MM.1S (cell line): ENCODE measurements at regions not wholly inside any gene's neighbourhood (a gene's known extent, or its start where the extent isn't known, plus 50 kb on each side); places are given as distances from the start of the nearest gene placed in this dataset.

ENCODE experiments used
- DNase-seq: peaks from one replicate; pipeline ENCODE4 v3.0.0-alpha.2; 2015
- H2AFZ ChIP-seq: fragments of 300-600 bp; sonication (generic); 2 replicates; pipeline ENCODE4 v1.6.0; 2016; ENCODE audit warnings: antibody characterized with exemption, low read length
- H3F3A ChIP-seq: fragments of 300-600 bp; sonication (generic); 2 replicates; pipeline ENCODE4 v1.6.1; 2016; ENCODE audit warnings: mild to moderate bottlenecking, antibody characterized with exemption, low read length, moderate library complexity, mixed read lengths; ENCODE audit not compliant: insufficient read depth
- H3K27ac ChIP-seq: fragments of 300-600 bp; sonication (generic); 2 replicates; pipeline ENCODE4 v1.5.1; 2016; ENCODE audit warnings: mild to moderate bottlenecking, low read length
- H3K27me3 ChIP-seq: fragments of 300-600 bp; sonication (generic); replicated peaks from 2 replicates; pipeline ENCODE4 v1.6.0; 2016; ENCODE audit warnings: low read length; ENCODE audit not compliant: insufficient read depth
- H3K36me3 ChIP-seq: fragments of 300-600 bp; sonication (generic); replicated peaks from 2 replicates; pipeline ENCODE4 v1.6.1; 2016; ENCODE audit warnings: mild to moderate bottlenecking, low read length, mixed read lengths; ENCODE audit not compliant: insufficient read depth
- H3K4me1 ChIP-seq: fragments of 300-600 bp; sonication (generic); 2 replicates; pipeline ENCODE4 v1.6.1; 2016; ENCODE audit warnings: low read length, mixed read lengths
- H3K4me2 ChIP-seq: fragments of 300-600 bp; sonication (generic); 2 replicates; pipeline ENCODE4 v1.6.0; 2016; ENCODE audit warnings: low read depth, low read length
- H3K4me3 ChIP-seq: fragments of 300-600 bp; sonication (generic); 2 replicates; pipeline ENCODE4 v1.5.1; 2016; ENCODE audit warnings: low read length, mixed read lengths
- H3K79me2 ChIP-seq: fragments of 300-600 bp; sonication (generic); 2 replicates; pipeline ENCODE4 v1.6.1; 2016; ENCODE audit warnings: mixed run types, low read length, mixed read lengths
- H3K9ac ChIP-seq: fragments of 300-600 bp; sonication (generic); 2 replicates; pipeline ENCODE4 v1.6.1; 2016; ENCODE audit warnings: low read length, mixed read lengths
- H3K9me2 ChIP-seq: fragments of 300-600 bp; sonication (generic); replicated peaks from 2 replicates; pipeline ENCODE4 v1.6.1; 2016; ENCODE audit warnings: mild to moderate bottlenecking, low read length, mixed read lengths; ENCODE audit not compliant: insufficient read depth
- H3K9me3 ChIP-seq: fragments of 300-600 bp; sonication (generic); replicated peaks from 2 replicates; pipeline ENCODE4 v1.6.1; 2016; ENCODE audit warnings: mild to moderate bottlenecking, low read length, mixed read lengths; ENCODE audit not compliant: insufficient read depth
- H4K20me1 ChIP-seq: fragments of 300-600 bp; sonication (generic); 2 replicates; pipeline ENCODE4 v1.6.1; 2016; ENCODE audit warnings: mild to moderate bottlenecking, low read length, moderate library complexity, mixed read lengths; ENCODE audit not compliant: insufficient read depth
- EZH2 ChIP-seq: fragments of 300-600 bp; sonication (generic); optimal IDR thresholded peaks from 2 replicates; pipeline ENCODE3; 2017; ENCODE audit warnings: low read depth, mild to moderate bottlenecking, antibody characterized with exemption, low read length, mixed read lengths
- EZH2phosphoT487 ChIP-seq: fragments of 300-600 bp; sonication (generic); IDR thresholded peaks from 2 replicates; pipeline ENCODE4 v1.6.1; 2018; ENCODE audit warnings: antibody characterized with exemption, low read length
- TF ChIP-seq, protein P1 (sequence below): fragments of 300-600 bp; sonication (generic); IDR thresholded peaks from 2 replicates; pipeline ENCODE4 v1.5.1; 2016; ENCODE audit warnings: antibody characterized with exemption, low read length, mixed read lengths

DNA sequence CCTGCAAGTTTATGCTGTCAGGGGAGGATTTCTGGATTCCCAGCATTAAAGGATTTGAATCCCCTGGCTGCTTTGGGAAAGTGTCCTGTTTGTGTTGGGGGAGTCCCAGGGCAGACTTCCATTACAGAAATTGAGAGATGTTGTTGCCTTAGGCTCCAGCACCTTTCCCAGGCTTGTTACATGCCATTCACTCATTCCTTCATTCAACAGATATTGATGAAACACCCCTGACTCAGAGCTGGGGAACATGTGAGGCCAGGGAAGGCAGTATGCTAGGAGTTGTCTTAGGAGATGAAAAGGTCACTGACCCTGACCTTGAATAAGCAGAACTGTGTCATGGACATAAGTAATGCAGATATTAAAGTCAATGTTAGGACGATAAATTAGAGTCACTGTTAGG lies 161.7 kb downstream of the NTMT2 start:
- TF ChIP-seq, protein P1, sequence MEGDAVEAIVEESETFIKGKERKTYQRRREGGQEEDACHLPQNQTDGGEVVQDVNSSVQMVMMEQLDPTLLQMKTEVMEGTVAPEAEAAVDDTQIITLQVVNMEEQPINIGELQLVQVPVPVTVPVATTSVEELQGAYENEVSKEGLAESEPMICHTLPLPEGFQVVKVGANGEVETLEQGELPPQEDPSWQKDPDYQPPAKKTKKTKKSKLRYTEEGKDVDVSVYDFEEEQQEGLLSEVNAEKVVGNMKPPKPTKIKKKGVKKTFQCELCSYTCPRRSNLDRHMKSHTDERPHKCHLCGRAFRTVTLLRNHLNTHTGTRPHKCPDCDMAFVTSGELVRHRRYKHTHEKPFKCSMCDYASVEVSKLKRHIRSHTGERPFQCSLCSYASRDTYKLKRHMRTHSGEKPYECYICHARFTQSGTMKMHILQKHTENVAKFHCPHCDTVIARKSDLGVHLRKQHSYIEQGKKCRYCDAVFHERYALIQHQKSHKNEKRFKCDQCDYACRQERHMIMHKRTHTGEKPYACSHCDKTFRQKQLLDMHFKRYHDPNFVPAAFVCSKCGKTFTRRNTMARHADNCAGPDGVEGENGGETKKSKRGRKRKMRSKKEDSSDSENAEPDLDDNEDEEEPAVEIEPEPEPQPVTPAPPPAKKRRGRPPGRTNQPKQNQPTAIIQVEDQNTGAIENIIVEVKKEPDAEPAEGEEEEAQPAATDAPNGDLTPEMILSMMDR: no peak
- TF ChIP-seq EZH2: no peak
- TF ChIP-seq EZH2phosphoT487: no peak
- Histone ChIP-seq H3K79me2 (no peaks in the 10 kb centered on the region), H4K20me1 (no peaks in the 10 kb centered on the region), H3F3A (no peaks in the 10 kb centered on the region), H3K4me3 (no peak overlapping the region), H2AFZ (no peak overlapping the region), H3K27me3 (no peaks in the 10 kb centered on the region), H3K27ac (no peak overlapping the region), H3K4me1 (no peaks in the 10 kb centered on the region), H3K9me3 (no peaks in the 10 kb centered on the region), H3K9ac (no peak overlapping the region), H3K36me3 (no peaks in the 10 kb centered on the region), H3K4me2 (no peak overlapping the region), H3K9me2 (0 out of 2 replicates have a peak, but pooled peaks cover 3% of the 10 kb centered on the region)
- DNase-seq: no peak

DNA sequence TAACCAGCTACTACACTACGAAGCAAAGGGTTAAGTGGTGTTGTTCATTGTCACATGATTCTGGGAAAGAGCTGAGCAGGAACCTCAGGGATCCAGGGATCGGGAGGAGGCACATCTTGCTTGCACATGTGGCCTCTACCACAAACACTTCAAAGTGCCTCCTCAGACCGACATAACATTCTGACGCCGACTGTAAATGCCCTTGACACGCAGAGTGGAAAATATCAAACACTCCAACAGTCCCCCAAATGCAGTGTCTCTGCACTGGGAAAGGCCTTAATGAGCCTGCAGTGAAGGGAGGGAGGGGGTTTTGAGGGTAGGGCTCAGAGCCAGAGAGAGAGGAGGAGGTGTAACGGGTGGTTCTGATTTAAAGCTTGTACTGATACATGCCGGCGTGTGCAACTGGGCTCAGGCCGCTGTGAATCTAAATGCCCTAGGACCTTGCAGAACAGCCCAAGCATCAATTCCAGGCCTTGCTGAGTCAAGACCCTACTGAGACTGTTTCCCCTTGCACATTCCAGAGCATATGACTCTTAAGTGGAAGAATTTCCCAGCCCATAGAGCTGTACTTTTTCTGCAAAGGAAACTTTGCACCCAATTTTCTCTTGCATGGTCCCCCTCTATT lies 163.7 kb downstream of the NTMT2 start:
- H2AFZ ChIP-seq: no peak overlapping the region
- no peak overlapping the region for H3K4me3 ChIP-seq
- H3F3A ChIP-seq: no peaks in the 10 kb centered on the region
- no peaks in the 10 kb centered on the region for H3K9me2 ChIP-seq
- no peak overlapping the region for H3K4me2 ChIP-seq
- no peak for DNase-seq
- H3K27me3 ChIP-seq: no peaks in the 10 kb centered on the region
- no peak overlapping the region for H3K9ac ChIP-seq
- no peaks in the 10 kb centered on the region for H3K79me2 ChIP-seq
- H3K9me3 ChIP-seq: no peaks in the 10 kb centered on the region
- H3K4me1 ChIP-seq: no peaks in the 10 kb centered on the region
- no peak for TF ChIP-seq EZH2phosphoT487
- TF ChIP-seq, protein P1: no peak
- TF ChIP-seq EZH2: no peak
- H4K20me1 ChIP-seq: no peaks in the 10 kb centered on the region
- H3K27ac ChIP-seq: no peak overlapping the region
- H3K36me3 ChIP-seq: no peaks in the 10 kb centered on the region

DNA sequence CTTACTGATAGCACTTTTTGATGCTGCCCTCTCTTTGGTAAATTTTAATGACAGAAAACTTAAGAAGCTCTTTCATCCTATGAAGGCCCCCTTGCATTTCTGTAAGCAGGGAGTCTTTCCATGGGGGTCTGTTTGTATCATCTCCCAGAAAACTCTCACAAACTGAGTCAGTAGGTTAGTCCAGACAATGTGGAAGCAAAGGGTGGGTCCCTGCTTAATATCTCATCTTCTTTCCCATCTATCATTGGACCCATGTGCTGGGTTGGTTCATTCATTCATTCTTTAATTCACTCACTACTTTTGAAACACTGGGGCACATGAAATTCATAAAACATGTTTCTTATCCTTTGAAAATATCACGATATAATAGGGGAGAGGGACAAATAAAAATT lies 164.3 kb downstream of the NTMT2 start:
- no peak overlapping the region for H2AFZ ChIP-seq
- H3K27me3 ChIP-seq: no peaks in the 10 kb centered on the region
- no peaks in the 10 kb centered on the region for H3K79me2 ChIP-seq
- H3K9me2 ChIP-seq: no peaks in the 10 kb centered on the region
- H3F3A ChIP-seq: no peaks in the 10 kb centered on the region
- H4K20me1 ChIP-seq: no peaks in the 10 kb centered on the region
- no peaks in the 10 kb centered on the region for H3K4me1 ChIP-seq
- H3K9me3 ChIP-seq: no peaks in the 10 kb centered on the region
- no peak overlapping the region for H3K4me2 ChIP-seq
- TF ChIP-seq EZH2: no peak
- DNase-seq: no peak
- H3K27ac ChIP-seq: no peak overlapping the region
- no peak overlapping the region for H3K4me3 ChIP-seq
- H3K9ac ChIP-seq: no peak overlapping the region
- no peaks in the 10 kb centered on the region for H3K36me3 ChIP-seq

DNA sequence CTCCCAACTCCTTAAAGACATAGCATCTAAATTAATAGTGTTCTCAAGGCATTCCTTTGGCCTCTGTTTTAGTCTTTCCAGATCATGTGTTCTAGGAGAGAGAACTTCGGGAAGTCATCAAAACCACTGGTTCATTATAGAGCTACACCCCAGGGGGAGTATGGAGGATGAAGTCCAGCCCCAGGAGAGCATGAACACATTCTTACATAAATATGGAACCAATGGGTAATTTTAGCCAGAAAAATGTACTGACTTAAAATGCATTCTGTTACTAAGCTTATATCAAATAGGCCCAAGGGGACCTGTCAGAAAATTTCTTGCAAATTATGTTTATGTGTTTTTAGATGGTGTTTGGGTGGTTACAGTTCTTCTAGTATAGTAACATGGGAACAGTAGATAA lies 165.2 kb downstream of the NTMT2 start:
- Histone ChIP-seq H3K36me3 (no peaks in the 10 kb centered on the region), H3K4me2 (no peak overlapping the region), H3K79me2 (no peaks in the 10 kb centered on the region), H3K4me1 (no peaks in the 10 kb centered on the region), H3F3A (no peaks in the 10 kb centered on the region), H3K9me3 (no peaks in the 10 kb centered on the region), H3K27ac (no peak overlapping the region), H3K27me3 (no peaks in the 10 kb centered on the region), H3K4me3 (no peak overlapping the region), H2AFZ (no peak overlapping the region), H3K9me2 (no peaks in the 10 kb centered on the region), H4K20me1 (no peaks in the 10 kb centered on the region), H3K9ac (no peak overlapping the region)
- no peak for DNase-seq
- TF ChIP-seq, protein P1: no peak
- TF ChIP-seq EZH2 (no peak), EZH2phosphoT487 (no peak)
